D341Med (cell line): ENCODE measurements at regions not wholly inside any gene's neighbourhood (a gene's known extent, or its start where the extent isn't known, plus 50 kb on each side); places are given as distances from the start of the nearest gene placed in this dataset.
"Not testable (repeated sequence)": the region's sequence is repeated elsewhere in the genome, so short reads cannot be mapped to it uniquely, and the experiment has no call there.

Source experiments
- DNase-seq: peaks from one replicate; pipeline ENCODE4 v3.0.0; 2012; ENCODE audit warnings: low spot score

DNA sequence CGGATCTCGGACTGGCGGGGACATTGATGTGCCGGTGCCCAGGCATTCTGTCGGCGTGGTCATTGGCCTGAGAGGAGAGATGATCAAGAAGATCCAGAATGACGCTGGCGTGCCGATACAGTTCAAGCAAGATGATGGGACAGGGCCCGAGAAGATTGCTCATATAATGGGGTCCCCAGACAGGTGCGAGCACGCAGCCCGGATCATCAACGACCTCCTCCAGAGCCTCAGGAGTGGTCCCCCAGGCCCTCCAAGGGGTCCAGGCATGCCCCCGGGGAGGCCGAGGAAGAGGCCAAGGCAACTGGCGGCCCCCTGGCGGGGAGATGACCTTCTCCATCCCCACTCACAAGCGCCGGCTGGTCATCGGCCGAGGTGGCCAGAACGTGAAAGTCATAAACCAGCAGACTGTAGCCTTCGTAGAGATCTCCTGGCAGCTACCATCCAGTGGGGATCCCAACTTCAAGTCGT, 106.5 kb upstream of the MTAP start:
- no peak for DNase-seq

DNA sequence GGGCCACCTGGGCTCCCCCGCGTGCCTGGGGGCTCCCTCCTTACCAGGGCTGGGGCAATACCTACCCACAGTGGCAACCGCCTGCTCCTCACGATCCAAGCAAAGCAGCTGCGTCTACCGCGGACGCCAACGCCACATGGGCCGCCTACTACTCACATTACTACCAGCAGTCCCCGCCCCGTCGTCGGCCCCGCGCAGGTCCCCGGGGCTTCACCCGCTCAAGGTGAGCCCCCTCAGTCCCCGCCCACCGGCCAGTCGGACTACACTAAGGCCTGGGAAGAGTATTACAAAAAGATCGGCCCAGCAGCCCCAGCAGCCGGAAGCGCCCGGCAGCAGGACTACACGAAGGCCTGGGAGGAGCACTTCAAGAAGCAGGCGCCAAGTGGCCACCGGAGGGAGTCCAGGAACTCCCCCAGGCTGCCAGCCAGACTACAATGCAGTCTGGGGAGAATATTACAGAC, 106.0 kb upstream of the MTAP start:
- peak; percentile 34 for DNase-seq

DNA sequence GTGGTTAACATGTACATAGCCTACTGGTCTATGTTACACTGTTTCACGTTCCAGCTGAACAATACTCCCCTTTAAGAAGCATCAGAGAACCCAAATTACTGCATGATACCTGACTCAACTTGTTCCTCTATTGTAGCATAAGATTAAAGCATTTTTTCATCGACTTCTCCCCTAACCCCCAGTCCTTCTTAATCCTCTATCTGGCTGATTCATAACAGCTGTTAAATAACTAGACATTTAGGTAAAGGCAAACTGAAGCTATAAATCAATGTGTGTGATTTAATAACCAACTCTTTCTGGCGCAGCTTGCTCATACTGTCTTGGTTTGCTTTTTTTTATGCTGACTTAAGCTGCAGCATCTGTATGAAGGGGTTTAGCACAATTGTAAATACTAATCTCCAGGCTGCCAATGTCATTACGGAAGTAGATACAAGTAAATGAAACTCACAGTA, 94.2 kb upstream of the MTAP start:
- DNase-seq, result no peak

DNA sequence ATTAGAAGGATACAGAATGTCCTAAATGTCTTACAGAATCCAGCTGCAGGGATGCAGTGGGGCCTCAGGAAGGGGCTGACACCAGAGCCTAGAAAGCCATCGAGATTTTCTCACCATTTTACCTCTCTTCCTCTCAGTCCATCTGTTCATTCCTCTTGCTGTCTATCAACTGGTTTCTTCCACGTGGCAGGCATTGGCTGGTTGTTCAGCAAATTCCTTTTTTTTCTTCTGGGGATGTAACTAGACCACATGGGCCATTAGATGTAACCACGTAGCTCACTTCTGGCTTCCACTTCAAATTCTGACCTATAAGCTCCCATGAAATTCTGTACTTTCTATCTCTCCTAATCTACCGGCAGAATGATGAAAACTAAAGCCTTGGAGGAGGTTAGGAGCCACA, 93.6 kb upstream of the MTAP start:
- no peak for DNase-seq

DNA sequence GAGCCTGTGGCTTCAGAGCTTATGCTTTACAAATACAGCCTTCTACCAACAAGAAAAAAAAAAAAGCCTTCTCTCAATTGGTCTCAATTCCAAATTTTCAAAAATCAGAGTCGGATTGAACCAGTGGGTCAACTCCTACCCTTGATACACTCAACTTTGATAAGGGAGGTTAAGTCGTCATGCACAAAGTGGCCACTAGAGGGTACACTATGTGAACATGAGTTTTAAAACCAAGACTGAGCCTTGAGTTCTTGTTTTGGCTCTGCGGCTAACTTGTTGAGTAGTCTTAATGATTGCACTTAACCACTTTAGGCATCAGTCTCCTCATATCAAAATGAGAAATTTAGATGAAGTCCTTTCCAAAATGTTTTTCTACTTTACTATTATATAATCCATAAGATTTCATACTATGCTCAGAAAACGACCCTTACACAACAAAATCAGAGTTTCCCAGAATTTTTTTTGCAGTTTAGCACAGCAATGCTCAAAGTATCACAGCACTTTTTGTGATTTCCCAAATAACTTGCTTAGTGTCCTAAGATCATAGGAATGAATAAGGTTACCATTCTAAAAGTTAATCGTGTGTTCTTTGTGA, 92.9 kb upstream of the MTAP start:
- DNase-seq, result peak; percentile 40

DNA sequence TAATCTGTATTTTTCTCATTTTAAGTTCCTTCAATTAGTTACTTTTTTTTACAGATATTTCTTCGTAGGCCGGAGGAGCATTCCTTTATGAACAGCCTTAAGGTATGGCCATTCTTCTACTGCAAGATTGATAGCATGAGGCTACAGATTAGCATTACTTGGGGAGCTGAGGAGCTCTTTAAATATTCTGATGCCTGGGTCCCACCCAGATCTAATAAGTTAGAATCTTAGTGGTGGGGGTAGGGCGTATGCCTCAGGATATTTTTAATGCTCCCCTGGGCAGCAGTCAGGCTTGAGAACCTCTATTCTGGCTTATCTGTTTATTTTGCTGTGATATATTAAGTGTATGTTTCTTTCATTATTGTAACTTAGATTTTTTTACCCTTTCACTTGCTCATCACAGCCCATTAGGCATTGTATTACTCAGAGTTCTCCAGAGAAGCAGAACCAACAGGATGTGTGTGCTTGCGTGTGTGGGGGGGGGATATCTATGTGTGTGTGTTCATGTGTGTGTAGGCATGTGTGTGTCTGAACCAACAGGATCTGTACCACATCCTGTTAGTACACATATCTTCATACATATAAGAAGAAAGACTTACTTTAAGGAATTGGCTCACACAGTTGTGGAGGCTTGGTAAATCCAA, 91.8 kb upstream of the MTAP start:
- DNase-seq, result no peak

DNA sequence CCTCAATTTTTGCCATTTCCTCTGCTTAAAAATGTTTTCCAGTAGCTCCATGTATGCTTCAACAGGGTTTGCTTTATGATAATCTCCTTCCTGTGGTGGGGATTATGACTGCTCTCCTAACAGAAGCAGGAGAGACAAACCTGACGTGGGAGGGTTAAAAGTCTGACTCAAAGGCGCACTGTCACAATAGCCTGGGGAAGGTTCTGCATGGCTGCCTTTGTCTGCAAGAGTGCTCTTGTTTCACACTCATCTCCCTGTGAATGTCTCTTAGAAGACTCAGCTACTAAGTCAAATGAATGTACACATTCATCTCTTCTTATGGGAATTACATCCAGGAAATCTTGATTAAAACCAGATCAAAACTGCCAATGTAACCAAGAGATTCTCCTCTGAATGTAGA, 90.9 kb upstream of the MTAP start:
- no peak for DNase-seq

DNA sequence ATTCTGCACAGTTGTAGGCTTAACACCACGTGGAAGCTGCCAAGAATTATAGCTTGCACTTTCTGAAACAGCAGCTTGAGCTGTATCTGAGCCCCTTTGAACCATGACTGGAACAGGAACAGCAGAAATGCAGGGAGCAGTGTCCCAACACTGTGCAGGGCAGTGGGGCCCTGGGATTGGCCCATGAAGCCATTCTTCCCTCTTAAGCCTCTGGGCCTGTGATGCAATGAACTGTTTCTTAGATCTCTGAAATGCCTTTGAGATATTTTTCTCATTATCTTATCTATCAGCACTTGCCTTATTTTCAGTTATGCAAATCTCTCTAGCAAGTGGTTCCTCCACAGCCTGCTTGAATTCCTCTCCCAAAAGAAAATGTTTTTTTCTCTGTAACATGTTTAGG, 87.0 kb upstream of the MTAP start:
- DNase-seq, result no peak

DNA sequence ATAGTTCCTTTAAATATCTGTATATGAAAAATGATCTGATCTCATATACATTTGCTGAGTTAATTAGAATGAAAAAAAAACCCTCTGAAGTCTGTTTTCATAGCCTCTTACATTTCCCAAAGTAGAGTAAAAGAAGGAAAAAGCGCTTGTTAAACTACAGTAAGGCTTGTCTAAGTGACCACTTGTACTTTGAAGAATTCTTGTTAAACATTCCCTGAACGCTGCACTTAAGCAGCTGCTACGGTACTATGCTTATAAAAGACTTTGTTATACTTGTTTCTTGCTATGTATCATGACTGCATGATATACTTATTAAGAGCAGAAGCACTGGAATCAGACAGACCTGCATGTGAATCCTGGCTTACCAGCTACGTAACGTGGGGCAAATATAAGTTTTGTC, 81.7 kb upstream of the MTAP start:
- DNase-seq, result no peak

DNA sequence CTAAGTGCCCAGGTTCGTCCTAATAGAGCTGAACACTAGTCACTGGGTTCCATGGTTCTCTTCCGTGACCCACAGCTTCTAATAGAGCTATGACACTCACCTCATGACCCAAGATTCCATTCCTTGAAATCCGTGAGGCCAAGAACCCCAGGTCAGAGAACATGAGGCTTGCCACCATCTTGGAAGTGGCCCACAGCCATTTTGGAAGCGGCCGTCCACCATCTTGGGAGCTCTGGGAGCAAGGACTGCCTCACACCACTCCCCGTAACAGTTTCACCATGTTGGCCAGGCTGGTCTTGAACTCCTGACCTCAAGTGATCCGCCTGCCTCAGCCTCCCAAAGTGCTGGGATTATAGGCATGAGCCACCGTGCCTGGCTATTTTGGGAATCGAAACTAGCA, 75.0 kb upstream of the MTAP start:
- DNase-seq, result not testable (repeated sequence)

DNA sequence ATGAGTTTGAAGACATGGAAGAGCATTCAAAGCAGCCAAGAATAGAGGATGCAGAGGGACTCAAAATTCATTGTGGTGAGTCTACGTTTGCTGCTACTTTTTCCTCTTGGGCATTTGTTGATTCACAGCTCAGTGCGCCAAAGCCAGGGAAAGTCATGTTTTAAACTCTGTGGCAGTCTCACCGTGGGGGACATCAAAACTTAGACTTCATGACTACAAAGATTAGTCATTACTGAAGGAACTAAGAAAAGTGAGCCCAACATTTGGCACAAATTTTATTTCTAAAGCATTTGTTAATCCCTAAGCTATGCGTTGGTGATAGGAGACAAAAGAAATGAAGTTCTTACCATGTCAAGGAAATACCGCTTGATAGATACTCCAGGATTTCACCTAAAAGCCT, 73.7 kb upstream of the MTAP start:
- DNase-seq, result no peak

DNA sequence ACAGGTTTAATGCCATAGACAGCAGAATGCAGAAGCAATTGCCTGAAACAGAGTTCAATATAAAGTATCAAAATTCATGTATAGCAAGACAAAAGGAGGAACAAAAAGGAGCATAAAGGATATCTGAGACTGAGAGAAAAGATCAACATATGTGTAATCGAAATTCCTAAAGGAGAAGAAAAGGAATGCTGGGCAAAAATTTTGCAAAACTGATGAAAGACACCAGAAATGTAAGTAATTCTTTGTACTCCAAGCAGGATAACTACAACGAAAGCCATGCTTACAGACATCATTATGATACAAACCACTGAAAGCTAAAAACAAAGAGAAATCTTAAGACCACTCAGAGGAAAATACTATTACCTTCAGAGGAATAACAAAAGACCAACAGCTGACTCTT, 72.8 kb upstream of the MTAP start:
- DNase-seq, result no peak

DNA sequence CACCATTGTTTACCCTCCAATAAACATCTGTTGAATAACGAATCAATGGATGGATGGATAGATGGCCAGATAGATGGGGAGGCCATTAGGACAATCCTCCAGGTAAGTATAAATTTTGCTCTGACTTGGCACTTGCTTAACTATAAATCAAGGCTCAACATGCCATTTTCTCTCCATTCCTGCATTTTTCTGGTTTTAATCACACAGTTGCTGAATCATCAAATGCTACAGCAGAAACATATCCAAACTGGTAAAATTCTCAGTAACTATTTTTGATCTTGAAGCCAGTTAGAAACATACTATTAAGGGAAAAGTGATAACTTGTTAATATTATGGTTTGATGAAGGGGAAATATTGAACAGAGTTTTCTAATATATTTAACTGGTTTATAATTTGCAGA, 71.5 kb upstream of the MTAP start:
- no peak for DNase-seq

DNA sequence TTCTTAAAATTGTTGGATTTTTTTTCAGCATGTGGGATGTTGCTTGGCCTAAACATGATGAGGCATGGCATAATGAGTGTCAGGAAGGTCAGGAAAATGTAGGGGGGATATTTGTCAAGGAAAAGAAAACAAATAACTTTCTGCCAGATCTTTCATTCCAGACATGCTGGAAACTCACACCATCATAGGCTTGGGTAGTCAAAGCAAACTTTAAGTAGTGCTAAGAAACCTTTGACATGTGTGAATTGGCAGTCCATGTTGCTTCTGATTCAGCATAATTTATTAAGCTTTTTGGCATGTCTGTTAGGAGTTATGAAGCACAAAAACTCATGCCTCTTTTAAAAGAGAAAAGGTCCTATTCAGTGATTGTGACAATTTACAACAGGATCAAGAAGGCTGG, 61.3 kb upstream of the MTAP start:
- no peak for DNase-seq

DNA sequence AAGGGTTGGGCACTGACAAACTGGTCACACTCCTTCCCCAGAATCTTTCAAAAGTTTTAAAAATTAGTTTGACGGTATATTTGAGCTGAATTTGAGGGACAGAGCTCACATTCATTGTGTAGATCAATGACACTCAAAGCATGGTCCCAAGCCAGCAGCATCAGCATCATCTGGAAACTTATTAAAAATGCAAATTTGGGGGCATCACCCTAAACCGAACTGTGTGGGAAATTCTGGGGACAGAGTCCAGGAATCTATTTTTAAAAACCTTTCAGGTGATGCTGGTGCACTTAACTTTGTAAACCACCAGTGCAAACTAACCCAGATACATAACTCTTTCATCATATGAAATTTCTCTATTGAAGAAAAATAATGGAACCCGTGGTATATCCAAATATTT, 58.1 kb upstream of the MTAP start:
- no peak for DNase-seq

DNA sequence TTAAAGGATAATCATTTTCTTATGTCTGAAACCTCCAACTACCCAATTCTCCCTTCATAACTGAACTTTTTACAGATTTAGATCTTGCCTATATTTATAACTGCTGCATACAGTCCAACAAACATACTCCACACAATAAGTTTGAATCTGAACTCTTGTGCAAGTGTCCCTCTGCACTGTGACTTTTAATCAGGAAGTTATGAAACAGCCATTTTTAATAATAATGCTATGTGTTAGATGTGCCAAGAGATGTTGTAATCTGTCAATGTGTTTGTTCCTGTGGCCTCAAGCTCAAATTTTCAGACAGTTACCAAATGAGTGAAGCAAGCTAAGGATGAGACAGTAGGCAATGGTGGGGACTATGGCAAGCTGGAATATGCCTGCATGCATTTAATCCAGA, 57.6 kb upstream of the MTAP start:
- DNase-seq, result no peak

DNA sequence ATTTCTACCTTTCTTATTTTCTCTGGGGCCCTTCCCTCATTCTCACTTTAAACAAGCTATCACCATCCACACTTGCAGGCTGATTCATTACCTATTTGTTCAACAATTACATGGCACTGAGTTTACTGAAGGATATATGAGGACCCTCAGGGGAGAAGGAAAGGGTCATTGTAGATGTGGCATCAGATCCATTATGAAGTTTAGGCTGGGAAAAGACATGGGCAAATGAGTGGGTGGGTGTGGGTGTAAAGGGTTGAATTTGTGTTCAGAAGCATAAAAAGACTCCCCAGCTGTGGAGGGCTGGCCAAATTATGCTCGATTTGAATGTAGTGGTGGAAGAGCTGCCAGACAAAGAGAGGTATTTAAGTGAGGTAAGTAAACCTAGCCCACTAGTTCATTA, 55.9 kb upstream of the MTAP start:
- DNase-seq, result no peak

DNA sequence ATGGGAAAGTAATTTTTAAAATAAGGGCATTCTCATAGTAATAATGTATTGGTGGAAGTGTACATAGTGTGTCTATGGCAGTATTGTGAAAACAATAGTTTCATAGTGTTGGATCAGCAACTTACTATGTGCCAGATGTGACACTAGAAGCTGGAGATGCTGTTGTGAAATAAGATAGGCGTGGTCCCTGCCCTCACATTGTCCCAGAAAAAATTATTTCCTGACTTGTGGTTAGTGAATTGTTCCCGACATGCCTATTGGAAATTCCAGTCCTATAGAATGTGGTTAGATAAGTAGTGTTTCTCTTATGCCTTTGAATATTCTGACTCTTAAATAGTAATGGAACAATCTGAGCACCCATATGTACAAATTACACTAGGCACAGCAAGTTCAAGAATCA, 55.3 kb upstream of the MTAP start:
- no peak for DNase-seq

DNA sequence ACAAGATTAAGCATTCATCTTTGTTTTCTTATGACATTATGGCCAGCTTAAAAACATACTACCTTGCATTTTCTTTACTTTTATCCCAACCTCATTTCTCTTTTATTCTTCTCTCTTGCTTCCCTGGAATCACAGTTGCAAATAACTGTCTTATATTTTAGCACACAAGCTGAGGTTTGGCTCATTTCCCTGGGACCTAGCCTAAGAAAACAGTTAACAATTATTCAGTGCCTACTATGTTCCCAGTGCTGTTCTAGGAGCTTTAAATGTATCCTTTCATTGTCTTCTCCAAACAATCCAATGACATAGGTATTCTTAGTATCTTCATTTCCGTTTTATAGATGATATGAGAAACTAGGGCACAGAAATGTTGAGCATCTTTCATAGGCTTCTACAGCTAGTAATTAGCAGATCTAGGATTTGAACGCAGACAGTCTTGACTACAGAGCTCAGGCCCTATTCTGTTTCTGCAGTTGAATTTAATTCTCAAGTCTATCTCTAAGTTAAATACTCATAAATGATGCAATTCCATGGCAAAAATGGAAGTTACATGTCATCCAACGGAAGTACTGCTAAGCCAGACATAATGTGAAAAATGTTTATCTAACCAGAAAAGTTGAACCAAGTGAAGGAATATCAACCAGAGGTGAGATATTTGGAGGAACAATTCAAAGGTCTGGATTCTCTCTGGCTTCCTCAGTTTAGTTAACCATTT, 52.3 kb upstream of the MTAP start:
- no peak for DNase-seq

DNA sequence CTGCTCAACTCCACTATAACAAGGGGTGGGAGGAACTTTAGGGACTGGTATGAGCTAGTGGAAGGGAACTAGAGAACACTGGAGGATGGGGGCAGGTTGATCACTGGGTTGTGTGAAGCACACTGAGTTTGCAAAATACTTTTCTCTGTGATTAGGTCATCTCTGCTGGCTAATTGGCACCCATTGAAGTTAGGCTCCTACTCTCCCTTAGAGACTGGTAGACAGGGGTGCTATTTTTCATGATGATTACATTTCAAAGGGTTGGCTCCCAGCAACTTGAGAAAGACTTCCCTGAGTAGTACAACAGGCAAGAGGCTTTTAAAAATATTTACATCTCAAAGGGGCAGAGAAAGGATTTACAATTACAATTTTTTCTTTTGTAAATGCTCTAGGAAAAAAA, 50.4 kb upstream of the MTAP start:
- no peak for DNase-seq
